Activated T-cell treated with anti-CD3 and anti-CD28 coated beads, Interleukin-2, amount 50 U/mL, for 4 hours (primary cell): ENCODE measurements at regions not wholly inside any gene's neighbourhood (a gene's known extent, or its start where the extent isn't known, plus 50 kb on each side); places are given as distances from the start of the nearest gene placed in this dataset.
A peak's percentile ranks its signal among the peaks of the same experiment; 100 is the strongest.

Source experiments
- ATAC-seq, 2 donors: fragments of 200-7000 bp; cut with Tn5 transposase; one replicate each; pipeline ENCODE4 v1.10.0; 2021
- DNase-seq: peaks from one replicate; pipeline ENCODE4 v3.0.0-alpha.2; 2020
- H3K27me3 Mint-ChIP-seq: one replicate; pipeline ENCODE4 v1.8.0; 2021; ENCODE audit warnings: low read depth, mixed read lengths
- H3K36me3 Mint-ChIP-seq: one replicate; pipeline ENCODE4 v1.8.0; 2022; ENCODE audit warnings: mixed read lengths; ENCODE audit not compliant: insufficient read depth
- H3K4me1 Mint-ChIP-seq: one replicate; pipeline ENCODE4 v1.8.0; 2021; ENCODE audit warnings: low read depth, mixed read lengths
- H3K4me3 Mint-ChIP-seq: one replicate; pipeline ENCODE4 v1.8.0; 2021; ENCODE audit warnings: mild to moderate bottlenecking, moderate library complexity, mixed read lengths
- H3K9me3 Mint-ChIP-seq: one replicate; pipeline ENCODE4 v1.8.0; 2021; ENCODE audit warnings: mixed read lengths

DNA sequence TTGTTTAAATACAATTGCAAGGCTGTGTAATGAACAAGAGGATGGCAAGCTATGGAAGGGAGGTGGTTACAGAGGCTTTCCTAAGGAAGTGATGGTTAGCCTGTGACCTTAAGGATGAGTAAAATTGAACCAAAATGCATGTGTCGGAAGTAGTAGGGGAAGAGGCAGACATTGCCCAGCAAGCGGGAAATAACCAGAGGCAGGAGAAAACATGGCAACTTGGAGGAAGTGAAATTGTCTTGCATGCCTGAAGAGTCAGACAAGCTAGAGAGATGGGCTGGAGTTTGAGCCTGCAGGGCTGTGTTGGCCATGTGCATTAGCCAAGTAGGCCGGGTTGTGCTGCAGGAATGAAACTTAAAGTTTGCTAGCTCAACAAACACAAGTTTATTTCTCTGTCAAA is 96.2 kb downstream of the BTG1 start:
- ATAC-seq: no peak
- Mint-ChIP-seq H3K4me3 (no peak overlapping the region), H3K36me3 (peaks cover 12% of the 10 kb centered on the region)

DNA sequence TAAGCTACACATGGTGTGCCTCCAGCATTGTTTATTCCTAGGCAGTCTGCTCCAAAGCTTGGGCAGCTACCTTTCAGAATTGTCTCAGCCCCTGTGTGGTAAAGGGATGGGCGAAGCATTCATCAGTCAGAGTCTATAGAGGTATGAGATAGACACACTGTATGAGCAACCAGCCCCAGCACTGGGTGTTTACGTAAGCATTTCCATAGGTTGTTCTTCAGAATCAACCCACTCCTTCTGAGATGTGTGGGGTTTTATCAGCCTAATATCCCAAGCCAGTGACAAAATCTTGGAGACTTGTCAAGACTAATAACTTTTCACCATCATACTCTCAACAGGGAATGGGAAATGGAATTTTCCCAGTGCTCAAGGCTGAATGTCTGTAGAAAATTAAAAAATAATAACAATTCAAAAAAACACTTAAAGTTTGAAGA is 98.2 kb downstream of the BTG1 start:
- peak; percentile 30 for DNase-seq
- no peak overlapping the region for H3K4me3 Mint-ChIP-seq
- no peaks in the 10 kb centered on the region for H3K27me3 Mint-ChIP-seq
- H3K9me3 Mint-ChIP-seq: peaks cover 2% of the 10 kb centered on the region
- peaks cover 9% of the 10 kb centered on the region for H3K36me3 Mint-ChIP-seq
- peak; percentile 81 to 84 for ATAC-seq
- peaks cover 78% of the 10 kb centered on the region for H3K4me1 Mint-ChIP-seq

More for the DNA sequence above, 96.2 kb downstream of the BTG1 start:
- peaks cover 77% of the 10 kb centered on the region for H3K4me1 Mint-ChIP-seq
- no peaks in the 10 kb centered on the region for H3K27me3 Mint-ChIP-seq
- H3K9me3 Mint-ChIP-seq: peaks cover 6% of the 10 kb centered on the region
- DNase-seq: no peak

DNA sequence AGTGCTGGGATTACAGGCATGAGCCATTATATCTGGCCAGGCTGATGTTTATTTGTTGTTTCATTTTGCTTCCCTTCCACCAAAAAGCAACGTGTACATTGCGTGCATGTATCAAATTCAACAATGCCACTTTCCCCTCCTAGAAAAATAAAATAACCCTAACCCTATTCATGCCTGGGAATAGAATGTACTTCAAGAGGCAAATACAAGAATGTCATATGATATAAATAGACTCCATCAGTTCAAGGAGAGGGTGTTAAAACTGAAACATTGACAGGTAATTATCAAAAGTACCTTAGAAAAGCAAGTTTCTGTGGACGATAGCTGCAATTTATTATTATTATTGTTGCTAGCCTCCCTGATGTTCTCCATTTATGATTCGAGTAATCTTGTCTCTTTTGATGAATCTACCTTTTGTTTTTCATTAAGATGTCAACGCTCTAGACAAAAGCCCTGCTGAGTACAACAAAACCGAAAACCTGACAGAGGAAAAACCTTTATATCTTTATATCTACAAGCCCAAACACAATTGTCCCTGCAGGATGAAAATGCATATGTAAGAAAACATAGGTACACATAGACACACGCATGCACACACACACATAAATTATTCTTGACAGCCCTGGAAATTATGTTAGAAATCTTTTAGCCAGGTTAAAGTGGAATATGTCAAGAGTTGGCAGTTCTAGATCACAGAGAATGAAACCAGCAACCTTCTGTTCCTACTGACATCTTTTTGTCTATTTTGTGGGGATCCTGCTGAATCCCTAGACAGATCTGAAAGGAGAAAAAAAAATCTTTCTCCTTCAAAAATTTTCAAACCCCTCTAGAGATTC is 98.9 kb downstream of the BTG1 start:
- no peaks in the 10 kb centered on the region for H3K27me3 Mint-ChIP-seq
- H3K4me1 Mint-ChIP-seq: peaks cover 78% of the 10 kb centered on the region
- H3K36me3 Mint-ChIP-seq: peaks cover 9% of the 10 kb centered on the region
- ATAC-seq (peak; percentile 15 to 16), DNase-seq (no peak)
- peaks cover 2% of the 10 kb centered on the region for H3K9me3 Mint-ChIP-seq
- H3K4me3 Mint-ChIP-seq: peak overlapping the region; percentile 60

DNA sequence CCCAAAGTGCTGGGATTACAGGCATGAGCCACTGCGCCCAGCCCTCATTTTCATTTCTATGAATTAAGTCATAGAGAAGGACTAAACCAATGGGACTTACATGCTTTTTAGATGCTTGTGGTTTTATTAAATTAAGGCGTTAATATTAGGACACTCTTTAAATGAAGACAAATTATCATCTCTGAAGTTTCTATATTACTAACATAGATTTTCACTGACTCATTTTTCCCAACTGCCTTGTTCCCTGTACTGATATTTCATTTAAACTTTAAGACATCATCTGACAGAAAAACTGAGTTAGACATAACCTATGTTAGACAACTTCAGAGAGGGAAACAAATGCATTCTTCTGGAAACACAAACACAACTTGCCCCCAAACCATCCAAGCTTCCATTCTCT is 99.8 kb downstream of the BTG1 start:
- Mint-ChIP-seq H3K4me1 (peaks cover 76% of the 10 kb centered on the region), H3K9me3 (peaks cover 2% of the 10 kb centered on the region), H3K36me3 (peaks cover 9% of the 10 kb centered on the region), H3K27me3 (no peaks in the 10 kb centered on the region), H3K4me3 (peak overlapping the region; percentile 60)
- ATAC-seq: no peak
- DNase-seq: no peak

DNA sequence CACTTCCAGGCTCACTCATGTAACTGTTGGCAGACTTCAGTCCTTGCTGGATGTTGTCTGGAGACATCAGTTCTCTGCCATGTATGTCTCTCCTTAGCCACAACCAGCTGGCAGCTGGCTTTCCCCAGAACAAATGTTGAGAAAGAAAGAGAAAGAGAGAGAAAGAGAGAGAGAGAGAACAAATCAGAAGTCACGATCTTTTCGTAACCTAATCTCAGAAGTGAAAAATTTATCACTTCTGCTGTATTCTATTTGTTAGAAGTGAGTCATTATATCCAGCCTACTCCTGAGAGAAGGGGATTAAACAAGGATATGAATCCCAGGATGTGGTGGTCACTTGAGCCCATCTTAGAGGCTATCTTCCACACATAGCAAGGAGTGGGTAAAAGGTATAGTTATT is 101.2 kb downstream of the BTG1 start:
- H3K9me3 Mint-ChIP-seq: peaks cover 2% of the 10 kb centered on the region
- H3K4me3 Mint-ChIP-seq: no peak overlapping the region
- ATAC-seq (no peak), DNase-seq (no peak)
- H3K4me1 Mint-ChIP-seq: peaks cover 80% of the 10 kb centered on the region
- no peaks in the 10 kb centered on the region for H3K27me3 Mint-ChIP-seq
- peaks cover 5% of the 10 kb centered on the region for H3K36me3 Mint-ChIP-seq

DNA sequence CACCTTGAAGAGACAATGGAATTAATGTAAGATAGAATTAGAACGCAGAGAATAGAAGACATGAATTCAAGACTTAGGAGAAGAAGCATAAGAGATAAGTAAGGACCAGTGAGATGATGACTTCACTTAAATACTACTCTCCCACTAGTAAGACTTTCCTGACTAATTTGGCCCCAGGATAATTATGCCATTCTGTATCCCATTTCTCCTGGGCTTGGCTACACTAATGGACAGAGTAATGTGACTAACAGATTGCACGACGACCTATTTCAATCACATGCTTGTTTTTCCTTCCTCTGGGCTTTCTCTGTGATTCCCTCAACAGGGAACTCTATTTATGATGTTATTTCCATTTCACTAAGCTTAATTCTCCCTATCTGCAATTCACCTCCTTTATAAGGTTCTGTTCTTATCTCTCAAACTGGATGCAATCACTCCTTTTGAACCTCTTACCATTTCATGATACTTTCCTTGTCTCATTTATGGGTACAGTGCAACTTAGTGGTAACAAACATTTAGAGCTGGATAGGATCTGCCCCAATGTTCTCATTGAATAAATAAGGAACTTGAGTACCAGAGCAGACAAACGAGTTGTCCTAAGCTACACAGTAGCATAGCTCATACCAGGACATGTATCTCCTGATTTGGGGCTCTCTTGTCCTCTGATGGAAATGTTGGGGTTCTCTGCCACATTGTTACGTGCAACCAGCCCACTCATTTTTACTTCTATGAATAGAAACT is 102.7 kb downstream of the BTG1 start:
- H3K4me1 Mint-ChIP-seq: peaks cover 77% of the 10 kb centered on the region
- no peak overlapping the region for H3K4me3 Mint-ChIP-seq
- peaks cover 5% of the 10 kb centered on the region for H3K36me3 Mint-ChIP-seq
- DNase-seq (no peak), ATAC-seq (no peak)
- peaks cover 2% of the 10 kb centered on the region for H3K9me3 Mint-ChIP-seq
- no peaks in the 10 kb centered on the region for H3K27me3 Mint-ChIP-seq

DNA sequence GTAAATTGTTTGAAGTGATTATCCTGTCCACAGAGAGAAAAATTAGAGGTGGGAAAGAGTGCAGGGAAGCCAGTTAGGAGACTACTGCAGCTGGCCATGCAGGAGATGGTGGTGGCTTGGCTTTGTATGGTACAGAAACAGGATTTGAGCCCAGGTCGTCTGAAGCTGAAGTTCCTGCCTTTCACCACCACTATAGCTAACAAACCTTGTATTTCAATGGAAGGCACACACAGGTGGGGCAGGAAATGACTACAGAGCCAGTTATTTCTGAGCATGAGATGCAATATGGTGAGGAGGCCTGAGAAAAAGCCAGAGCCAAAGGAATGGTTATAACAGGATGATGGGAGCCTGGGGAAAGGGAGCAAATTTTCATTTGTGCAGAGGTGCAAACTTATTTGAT is 103.9 kb downstream of the BTG1 start:
- no peak overlapping the region for H3K4me3 Mint-ChIP-seq
- peak in 1 of 2 donors; percentile 55 for ATAC-seq
- H3K4me1 Mint-ChIP-seq: peaks cover 77% of the 10 kb centered on the region
- DNase-seq: no peak
- H3K36me3 Mint-ChIP-seq: peaks cover 6% of the 10 kb centered on the region
- H3K27me3 Mint-ChIP-seq: no peaks in the 10 kb centered on the region
- H3K9me3 Mint-ChIP-seq: peaks cover 2% of the 10 kb centered on the region

DNA sequence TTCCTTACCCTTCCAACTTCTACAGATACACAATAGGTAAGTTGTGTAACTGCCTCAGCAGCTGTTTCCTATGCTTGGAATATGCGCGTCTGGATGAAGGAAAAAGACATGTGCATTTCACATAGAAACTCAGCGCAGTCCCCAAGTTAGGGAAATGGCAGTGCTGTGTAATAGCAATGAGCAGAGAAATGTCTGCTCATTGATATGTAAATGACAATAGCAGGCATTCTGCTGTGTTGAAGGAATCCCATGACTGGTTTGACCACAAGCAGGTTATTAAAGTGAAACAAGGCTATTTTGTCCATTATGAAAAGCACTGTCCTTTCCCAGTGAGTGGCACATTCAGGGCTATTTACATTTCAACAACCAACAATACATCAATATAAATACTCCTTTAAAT is 106.6 kb downstream of the BTG1 start:
- DNase-seq: no peak
- peaks cover 77% of the 10 kb centered on the region for H3K4me1 Mint-ChIP-seq
- peaks cover 8% of the 10 kb centered on the region for H3K36me3 Mint-ChIP-seq
- no peak overlapping the region for H3K4me3 Mint-ChIP-seq
- no peak for ATAC-seq
- H3K9me3 Mint-ChIP-seq: peaks cover 2% of the 10 kb centered on the region
- H3K27me3 Mint-ChIP-seq: no peaks in the 10 kb centered on the region

DNA sequence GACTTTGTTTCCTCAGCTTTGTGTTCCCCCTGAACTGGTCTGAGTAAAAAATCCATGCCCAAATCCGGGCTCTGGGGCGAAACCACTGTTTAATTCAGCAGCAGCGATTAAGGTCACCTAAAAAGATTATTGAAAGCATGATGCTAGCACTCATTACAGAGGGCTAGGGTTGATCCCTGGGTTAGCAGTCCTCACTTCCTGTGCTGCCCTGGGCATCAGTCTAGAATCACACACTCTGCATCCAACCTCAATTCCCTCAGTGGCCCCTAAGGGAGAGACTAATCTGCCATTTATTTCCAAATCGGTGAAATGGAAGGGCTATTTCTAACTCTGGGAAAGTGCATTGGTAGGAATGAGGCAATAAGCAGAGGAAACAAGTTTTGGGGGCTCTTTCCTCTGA is 107.2 kb downstream of the BTG1 start:
- Mint-ChIP-seq H3K4me3 (no peak overlapping the region), H3K9me3 (peaks cover 5% of the 10 kb centered on the region), H3K4me1 (peaks cover 80% of the 10 kb centered on the region), H3K36me3 (peaks cover 8% of the 10 kb centered on the region), H3K27me3 (no peaks in the 10 kb centered on the region)
- DNase-seq (no peak), ATAC-seq (no peak)

DNA sequence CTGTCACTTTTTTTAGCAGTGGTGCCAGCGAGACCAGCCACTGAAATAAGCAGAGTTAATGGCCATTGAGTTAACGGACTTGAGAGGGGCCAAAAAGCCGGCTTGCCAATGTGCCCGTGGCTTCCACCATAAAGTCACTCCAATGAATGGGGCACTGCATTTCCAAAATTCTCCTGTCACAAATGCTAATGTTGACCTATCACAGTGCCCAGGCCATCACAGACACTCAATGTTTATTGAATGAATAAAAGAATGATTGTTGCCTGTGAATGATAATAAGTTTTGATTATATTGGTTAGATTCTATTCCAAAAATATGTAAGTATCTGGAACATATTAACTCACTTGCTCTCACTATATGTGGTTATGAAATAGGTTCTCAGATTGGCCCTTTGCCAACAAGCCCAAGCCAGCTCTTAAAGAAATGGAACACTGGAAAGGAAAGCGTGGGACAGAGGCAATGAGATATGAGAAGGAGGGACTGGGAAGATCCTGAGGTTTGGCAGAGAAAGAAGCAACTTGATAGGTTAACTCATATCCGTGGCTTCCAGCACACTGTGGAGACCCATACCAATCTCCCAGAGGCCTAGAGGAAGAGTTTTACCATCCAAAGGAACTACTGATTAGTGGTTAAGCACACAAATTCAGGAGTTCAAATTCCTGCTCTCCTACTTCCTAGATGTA is 108.7 kb downstream of the BTG1 start:
- DNase-seq (no peak), ATAC-seq (no peak)
- Mint-ChIP-seq H3K4me1 (peaks cover 80% of the 10 kb centered on the region), H3K27me3 (no peaks in the 10 kb centered on the region), H3K36me3 (peaks cover 9% of the 10 kb centered on the region), H3K9me3 (peaks cover 9% of the 10 kb centered on the region), H3K4me3 (no peak overlapping the region)

DNA sequence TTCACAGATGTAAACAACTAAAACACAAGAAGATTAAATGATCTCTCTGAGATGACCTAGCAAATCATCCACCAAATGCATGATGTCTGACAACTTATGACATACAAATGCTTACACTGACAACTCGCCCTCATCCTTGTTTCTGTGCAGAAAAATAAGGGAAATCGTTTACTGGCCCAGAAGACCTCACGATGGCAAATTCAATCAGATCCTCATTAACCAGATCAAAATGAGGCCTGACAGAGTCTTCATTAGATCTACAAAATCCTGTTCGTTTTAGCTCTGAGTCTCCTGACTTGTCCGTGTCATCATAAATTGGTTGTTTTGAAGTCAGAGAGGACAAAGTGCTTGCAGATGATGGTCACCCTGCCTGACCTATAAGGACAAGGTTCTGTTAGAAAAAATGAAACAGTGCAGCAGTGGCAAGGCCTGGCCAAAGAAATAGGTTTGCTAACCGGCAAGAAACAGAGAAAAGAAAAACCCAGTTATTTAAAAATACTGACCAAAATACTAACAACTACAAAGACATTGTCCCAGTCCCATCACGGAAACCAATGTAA is 109.5 kb downstream of the BTG1 start:
- H3K4me3 Mint-ChIP-seq: peak overlapping the region; percentile 84
- no peaks in the 10 kb centered on the region for H3K27me3 Mint-ChIP-seq
- H3K9me3 Mint-ChIP-seq: peaks cover 9% of the 10 kb centered on the region
- DNase-seq (no peak), ATAC-seq (no peak)
- peaks cover 82% of the 10 kb centered on the region for H3K4me1 Mint-ChIP-seq
- peaks cover 9% of the 10 kb centered on the region for H3K36me3 Mint-ChIP-seq

DNA sequence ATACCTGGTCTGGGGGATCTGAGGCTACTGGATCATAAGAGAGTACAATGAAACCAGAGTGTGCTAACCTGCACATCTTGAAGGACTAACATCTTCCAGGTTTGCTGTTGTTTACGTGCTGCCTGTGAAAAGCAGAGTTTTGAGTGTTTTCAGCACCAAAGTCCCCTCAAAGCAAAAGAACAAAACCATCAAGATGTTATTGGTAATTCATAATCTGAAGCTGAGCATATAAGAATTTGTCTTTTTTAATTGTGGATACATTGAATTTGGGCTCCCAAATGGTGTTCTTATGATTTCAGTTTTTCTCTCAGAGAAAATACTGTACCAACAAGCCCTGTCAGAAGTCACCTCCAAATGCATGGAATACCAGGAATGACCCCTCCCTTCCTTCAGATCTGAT is 110.2 kb downstream of the BTG1 start:
- ATAC-seq: peak in 1 of 2 donors; percentile 9
- DNase-seq: no peak
- peaks cover 9% of the 10 kb centered on the region for H3K9me3 Mint-ChIP-seq
- no peaks in the 10 kb centered on the region for H3K27me3 Mint-ChIP-seq
- peak overlapping the region; percentile 84 for H3K4me3 Mint-ChIP-seq
- peaks cover 81% of the 10 kb centered on the region for H3K4me1 Mint-ChIP-seq
- peaks cover 9% of the 10 kb centered on the region for H3K36me3 Mint-ChIP-seq

DNA sequence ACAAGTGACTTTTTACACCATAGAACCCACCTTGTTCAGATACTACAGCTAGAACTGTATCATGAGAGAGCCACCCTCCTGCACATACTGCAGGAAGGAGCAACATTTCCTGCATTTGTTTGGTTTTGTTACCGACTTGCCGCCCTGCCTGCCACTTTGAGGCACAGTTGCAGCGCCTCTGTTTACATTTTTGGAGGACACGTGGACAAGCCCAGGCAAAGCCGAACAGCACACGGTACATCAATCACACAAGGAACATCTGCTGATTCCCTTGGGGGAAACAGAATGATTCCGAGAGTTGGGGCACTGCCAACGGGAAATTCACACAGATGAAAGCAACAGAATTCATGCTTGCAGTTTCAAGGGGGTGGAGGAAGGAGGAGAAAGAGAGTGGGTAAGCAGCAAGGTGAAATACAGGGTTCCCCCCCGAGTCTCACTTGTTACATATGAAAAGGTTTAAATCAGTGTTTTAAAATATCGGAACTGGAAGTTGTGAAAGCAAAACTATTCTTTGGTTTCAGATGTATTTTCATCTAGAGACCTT is 110.7 kb downstream of the BTG1 start:
- Mint-ChIP-seq H3K27me3 (no peaks in the 10 kb centered on the region), H3K9me3 (peaks cover 9% of the 10 kb centered on the region), H3K4me1 (peaks cover 82% of the 10 kb centered on the region), H3K4me3 (peak overlapping the region; percentile 84), H3K36me3 (peaks cover 9% of the 10 kb centered on the region)
- ATAC-seq (peak; percentile 69 to 75), DNase-seq (peak; percentile 32)

DNA sequence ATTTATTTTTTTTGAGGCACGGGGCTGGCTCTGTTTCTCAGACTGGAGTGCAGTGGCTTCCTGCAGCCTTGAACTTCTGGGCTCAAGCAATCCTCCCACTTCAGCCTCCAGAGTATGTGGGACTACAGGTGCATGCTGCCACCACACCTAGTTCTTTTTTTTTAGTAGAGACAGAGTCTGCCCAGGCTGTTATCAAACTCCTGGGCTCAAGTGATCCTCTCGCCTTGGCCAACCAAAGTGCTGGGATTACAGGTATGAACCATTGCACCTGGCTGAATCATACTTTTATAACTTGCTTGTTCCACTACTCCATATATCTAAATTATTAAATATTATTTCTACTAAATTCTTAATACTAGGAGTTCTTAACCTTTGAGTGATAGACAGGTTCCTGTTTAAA is 111.6 kb downstream of the BTG1 start:
- ATAC-seq (no peak), DNase-seq (no peak)
- peaks cover 86% of the 10 kb centered on the region for H3K4me1 Mint-ChIP-seq
- peaks cover 9% of the 10 kb centered on the region for H3K9me3 Mint-ChIP-seq
- peaks cover 10% of the 10 kb centered on the region for H3K36me3 Mint-ChIP-seq
- no peak overlapping the region for H3K4me3 Mint-ChIP-seq
- no peaks in the 10 kb centered on the region for H3K27me3 Mint-ChIP-seq
